ENCODE measurements at regions not wholly inside any gene's neighbourhood (a gene's known extent, or its start where the extent isn't known, plus 50 kb on each side); places are given as distances from the start of the nearest gene placed in this dataset.

DNA sequence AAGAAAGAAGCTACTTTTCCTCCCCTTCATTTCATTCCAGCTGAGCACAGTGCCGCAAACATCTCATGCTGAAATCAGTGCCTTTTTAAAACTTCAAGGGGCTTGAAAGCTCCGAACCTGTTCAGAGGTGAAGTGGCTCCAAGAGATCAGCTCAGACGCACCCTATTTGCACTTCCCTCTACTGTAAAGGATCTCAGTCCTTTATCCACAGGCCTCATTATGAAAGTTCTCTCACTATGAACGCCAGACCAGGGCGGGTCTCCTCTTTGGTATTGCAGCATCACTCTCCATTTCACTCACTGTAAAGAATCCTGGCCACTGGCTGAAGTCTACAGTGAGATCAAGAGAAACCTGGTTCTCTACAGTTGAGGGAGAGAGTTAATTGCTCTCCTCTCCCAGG lies 232.7 kb upstream of the POU3F2 start:
- H3K27ac ChIP-seq: no peak overlapping the region
- no peak overlapping the region for H3K4me3 ChIP-seq
- H3K9me3 ChIP-seq (replicated peaks in 1 of 3): no peaks in the 10 kb centered on the region
- 63 to 78% (median 74%) methylated on average over 5 of the region's 5 CpGs for WGBS, 4 donors
- no peak for DNase-seq
- H3K36me3 ChIP-seq (replicated peaks in 1 of 2): no peaks in the 10 kb centered on the region
- intact Hi-C loops (cut with DNase I): no loop called here
- no peaks in the 10 kb centered on the region for H3K27me3 ChIP-seq
- no peak for TF ChIP-seq POLR2A (IDR thresholded peaks at IDR 0.05)
- TF ChIP-seq, protein P1, sequence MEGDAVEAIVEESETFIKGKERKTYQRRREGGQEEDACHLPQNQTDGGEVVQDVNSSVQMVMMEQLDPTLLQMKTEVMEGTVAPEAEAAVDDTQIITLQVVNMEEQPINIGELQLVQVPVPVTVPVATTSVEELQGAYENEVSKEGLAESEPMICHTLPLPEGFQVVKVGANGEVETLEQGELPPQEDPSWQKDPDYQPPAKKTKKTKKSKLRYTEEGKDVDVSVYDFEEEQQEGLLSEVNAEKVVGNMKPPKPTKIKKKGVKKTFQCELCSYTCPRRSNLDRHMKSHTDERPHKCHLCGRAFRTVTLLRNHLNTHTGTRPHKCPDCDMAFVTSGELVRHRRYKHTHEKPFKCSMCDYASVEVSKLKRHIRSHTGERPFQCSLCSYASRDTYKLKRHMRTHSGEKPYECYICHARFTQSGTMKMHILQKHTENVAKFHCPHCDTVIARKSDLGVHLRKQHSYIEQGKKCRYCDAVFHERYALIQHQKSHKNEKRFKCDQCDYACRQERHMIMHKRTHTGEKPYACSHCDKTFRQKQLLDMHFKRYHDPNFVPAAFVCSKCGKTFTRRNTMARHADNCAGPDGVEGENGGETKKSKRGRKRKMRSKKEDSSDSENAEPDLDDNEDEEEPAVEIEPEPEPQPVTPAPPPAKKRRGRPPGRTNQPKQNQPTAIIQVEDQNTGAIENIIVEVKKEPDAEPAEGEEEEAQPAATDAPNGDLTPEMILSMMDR (IDR thresholded peaks at IDR 0.05): no peak
- H3K4me1 ChIP-seq (replicated peaks in 1 of 2): no peaks in the 10 kb centered on the region

DNA sequence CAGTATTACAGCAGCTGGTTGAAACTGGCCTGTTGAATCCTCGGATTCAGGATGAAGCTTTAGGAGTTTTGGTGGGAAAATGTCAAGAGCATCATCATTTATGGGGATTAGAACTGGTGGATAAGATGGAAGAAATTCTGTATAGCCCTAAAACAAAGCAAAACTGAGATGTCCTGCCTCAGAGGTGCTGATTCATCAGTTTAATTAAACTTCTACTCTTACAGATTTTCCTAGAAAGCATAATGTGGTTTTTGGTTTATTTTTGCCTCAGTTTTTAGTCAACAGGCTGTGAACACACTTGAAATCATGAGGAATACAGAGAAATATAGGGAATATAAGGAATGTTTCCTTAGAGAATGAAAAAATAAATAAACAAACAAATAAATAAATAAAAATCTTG lies 228.7 kb upstream of the POU3F2 start:
- Histone ChIP-seq H3K27ac (no peak overlapping the region), H3K4me1 (replicated peaks in 1 of 2) (no peaks in the 10 kb centered on the region), H3K9me3 (replicated peaks in 1 of 3) (no peaks in the 10 kb centered on the region), H3K27me3 (no peaks in the 10 kb centered on the region), H3K36me3 (replicated peaks in 1 of 2) (no peaks in the 10 kb centered on the region), H3K4me3 (no peak overlapping the region)
- TF ChIP-seq, protein P1 (IDR thresholded peaks at IDR 0.05): no peak
- no peak for TF ChIP-seq POLR2A (IDR thresholded peaks at IDR 0.05)
- DNase-seq: no peak
- intact Hi-C loops (cut with DNase I): no loop called here
- 41 to 74% (median 59%) methylated on average over 1 of the region's 1 CpG for WGBS, 4 donors

DNA sequence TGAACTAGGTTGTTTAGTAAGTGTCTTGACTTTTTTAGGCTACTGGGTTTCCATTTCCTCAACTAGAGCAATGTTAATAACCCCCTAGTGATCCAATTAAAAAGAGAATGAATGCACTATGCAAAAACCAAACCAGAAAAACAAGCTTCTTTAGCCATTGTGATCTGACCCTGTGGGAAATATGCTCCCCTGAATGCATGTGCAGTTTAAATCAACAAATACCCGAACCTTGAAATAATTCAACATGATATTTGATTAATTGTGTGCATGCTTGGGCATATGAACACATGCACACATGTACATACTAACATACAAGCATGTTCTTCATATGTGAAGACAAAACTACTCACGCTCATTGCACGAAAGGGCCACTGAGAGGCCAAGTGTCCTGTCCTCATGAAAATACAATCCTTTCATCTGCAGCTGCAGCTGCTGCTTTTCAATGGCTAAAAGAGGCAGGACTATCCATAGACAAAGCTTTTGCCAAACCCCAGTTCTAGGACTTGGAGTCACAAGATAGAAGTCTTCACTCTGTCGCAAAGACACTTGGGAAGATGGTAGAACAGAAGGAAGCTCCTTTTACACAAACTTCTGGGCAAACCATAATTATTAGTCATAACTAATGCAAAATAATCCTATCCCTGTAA lies 207.1 kb upstream of the POU3F2 start:
- Histone ChIP-seq H3K4me3 (no peak overlapping the region), H3K4me1 (replicated peaks in 1 of 2) (no peaks in the 10 kb centered on the region), H3K9me3 (replicated peaks in 1 of 3) (no peaks in the 10 kb centered on the region), H3K36me3 (replicated peaks in 1 of 2) (no peaks in the 10 kb centered on the region), H3K27ac (no peak overlapping the region), H3K27me3 (no peaks in the 10 kb centered on the region)
- TF ChIP-seq, protein P1 (IDR thresholded peaks at IDR 0.05): no peak
- TF ChIP-seq POLR2A (IDR thresholded peaks at IDR 0.05): no peak
- intact Hi-C loops (cut with DNase I): no loop called here
- no peak for DNase-seq
- WGBS, 4 donors: 53 to 64% (median 58%) methylated on average over 4 of the region's 4 CpGs

DNA sequence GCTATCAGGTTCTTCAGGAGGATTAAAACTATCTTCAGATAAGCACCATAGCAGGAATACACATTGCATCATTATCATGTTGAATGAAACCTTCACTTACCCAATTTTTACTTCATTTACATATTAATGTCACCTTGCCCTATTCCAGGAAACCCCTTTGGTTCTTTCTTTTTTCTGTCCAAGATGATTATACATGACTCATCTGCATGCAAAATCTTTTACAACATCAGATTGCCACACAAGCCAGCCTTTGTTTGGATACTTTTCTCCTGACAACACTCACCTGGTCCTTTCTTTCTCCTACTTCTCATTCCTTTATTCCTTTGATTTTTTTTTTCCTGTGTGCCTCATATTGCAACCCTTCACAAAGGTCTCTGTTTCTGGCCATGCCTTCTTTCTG lies 200.5 kb upstream of the POU3F2 start:
- no peak for DNase-seq
- Histone ChIP-seq H3K9me3 (replicated peaks in 1 of 3) (no peaks in the 10 kb centered on the region), H3K27ac (no peak overlapping the region), H3K4me3 (no peak overlapping the region), H3K4me1 (replicated peaks in 1 of 2) (no peaks in the 10 kb centered on the region), H3K27me3 (no peaks in the 10 kb centered on the region), H3K36me3 (replicated peaks in 1 of 2) (no peaks in the 10 kb centered on the region)
- TF ChIP-seq, protein P1 (IDR thresholded peaks at IDR 0.05): no peak
- TF ChIP-seq POLR2A (IDR thresholded peaks at IDR 0.05): no peak
- intact Hi-C loops (cut with DNase I): no loop called here
